Panc1 (cell line): ENCODE measurements at regions not wholly inside any gene's neighbourhood (a gene's known extent, or its start where the extent isn't known, plus 50 kb on each side); places are given as distances from the start of the nearest gene placed in this dataset.

Experiments used
- ATAC-seq: fragments of 200-7000 bp; cut with Tn5 transposase; 2 replicates; pipeline ENCODE4 v1.9.1; 2020; ENCODE audit warnings: mild to moderate bottlenecking, moderate library complexity
- BruUV-seq: library from RNA; stranded (reverse); fragments of 400-500 nt; replicated peaks from 2 replicates; lab custom pipeline; 2021; lab: Mats Ljungman, UMichigan
- CTCF ChIA-PET: fragments of 300-600 bp; sonication (Branson Sonifier 250); formaldehyde crosslinking; loops from one replicate; lab custom pipeline; 2022; ENCODE audit warnings: antibody characterized with exemption; lab: Charles Lee
- POLR2A ChIA-PET: fragments of 300-600 bp; sonication (Branson Sonifier 250); formaldehyde crosslinking; loops from one replicate; lab custom pipeline; 2022; ENCODE audit warnings: antibody characterized with exemption; lab: Charles Lee
- DNase-seq: peaks from one replicate; pipeline ENCODE4 v3.0.0-alpha.2; 2010; ENCODE audit warnings: low read depth, low spot score
- H3K27ac ChIP-seq: 2 replicates; pipeline ENCODE4 v1.5.1; 2011; ENCODE audit warnings: mild to moderate bottlenecking, low read length, inconsistent platforms
- H3K27me3 ChIP-seq: fragments of 200-500 bp; sonication (Bioruptor generic); 2 replicates; pipeline ENCODE4 v1.6.0; 2014; ENCODE audit warnings: low read length, inconsistent platforms; ENCODE audit not compliant: control insufficient read depth, insufficient read depth
- H3K36me3 ChIP-seq: fragments of 200-500 bp; sonication (Bioruptor generic); 2 replicates; pipeline ENCODE4 v1.5.1; 2014; ENCODE audit warnings: inconsistent platforms, mild to moderate bottlenecking, low read length, moderate library complexity; ENCODE audit not compliant: control insufficient read depth, insufficient read depth
- H3K4me1 ChIP-seq: 2 replicates; pipeline ENCODE4 v1.5.1; 2011; ENCODE audit warnings: inconsistent platforms, mild to moderate bottlenecking, low read length, moderate library complexity; ENCODE audit not compliant: control insufficient read depth, insufficient read depth
- H3K4me3 ChIP-seq, 2 experiments: 2 replicates each; pipeline ENCODE4 v1.5.1; 2011 to 2012; ENCODE audit warnings: low read depth in 2 of 2, low read length in 2 of 2, mild to moderate bottlenecking in 2 of 2, inconsistent platforms in 1 of 2, moderate library complexity in 1 of 2
- H3K9me3 ChIP-seq: fragments of 200-500 bp; sonication (Bioruptor generic); 2 replicates; pipeline ENCODE4 v1.5.1; 2014; ENCODE audit warnings: low read depth, mild to moderate bottlenecking, inconsistent platforms, low read length, moderate library complexity; ENCODE audit not compliant: control insufficient read depth, insufficient read depth
- POLR2AphosphoS5 ChIP-seq: IDR thresholded peaks from 2 replicates; pipeline ENCODE4 v1.6.1; 2012; ENCODE audit warnings: mild to moderate bottlenecking, low read depth, low read length, moderate library complexity
- SIN3A ChIP-seq: IDR thresholded peaks from 2 replicates; pipeline ENCODE4 v1.6.1; 2012; ENCODE audit warnings: low read depth, mild to moderate bottlenecking, low read length, moderate library complexity, borderline replicate concordance; ENCODE audit not compliant: insufficient read depth
- TCF7L2 ChIP-seq: IDR thresholded peaks from 2 replicates; pipeline ENCODE4 v1.6.1; 2011; ENCODE audit warnings: mild to moderate bottlenecking, low read depth, low read length, inconsistent platforms
- in situ Hi-C: cut with HindIII; loops from 2 replicates; pipeline ENCODE4 v1.10.0; 2016; ENCODE audit warnings: low sequenced_read_pairs, low pct_unique_long_range_greater_than_20kb
- intact Hi-C: fragments of 100-400 bp; cut with micrococcal nuclease; formaldehyde crosslinking; loops from one replicate; pipeline ENCODE4 v1.10.0; 2022; ENCODE audit not compliant: unreplicated experiment
- TF ChIP-seq, protein P1 (sequence below): fragments of 450-650 bp; IDR thresholded peaks from 2 replicates; pipeline ENCODE4 v1.5.1; 2017; ENCODE audit warnings: mild to moderate bottlenecking
- TF ChIP-seq, protein P2 (sequence below), 2 experiments: IDR thresholded peaks; 2 replicates each; pipeline ENCODE4 v1.6.1; 2011 to 2012; ENCODE audit warnings: low read depth in 2 of 2, control low read depth in 1 of 2, low read length in 1 of 2, mild to moderate bottlenecking in 1 of 2, moderate library complexity in 1 of 2; ENCODE audit not compliant: insufficient read depth in 1 of 2

DNA sequence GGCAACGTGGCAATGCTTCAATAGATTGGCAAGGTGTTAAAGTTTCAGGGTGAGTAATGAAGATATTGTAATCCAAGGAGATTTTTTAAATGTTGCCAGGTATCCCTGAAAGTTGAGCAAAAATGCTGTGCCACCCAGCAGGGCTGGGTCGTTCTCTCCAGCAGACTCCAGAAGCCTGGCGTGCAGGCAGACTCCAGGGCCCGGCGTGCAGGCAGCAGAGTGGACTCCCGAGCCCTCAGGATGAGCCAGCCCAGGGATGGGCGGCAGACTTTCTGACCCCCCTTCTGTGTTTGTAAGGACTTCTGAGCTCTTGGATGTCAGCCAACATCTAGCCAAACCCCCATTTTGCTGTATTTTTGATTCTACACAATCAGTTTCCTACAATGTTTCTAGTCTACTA is 289.1 kb downstream of the ZNF516 start:
- Histone ChIP-seq H3K27me3 (peaks cover 24% of the 10 kb centered on the region), H3K27ac (no peak overlapping the region), H3K4me1 (no peaks in the 10 kb centered on the region), H3K4me3 (no peak overlapping the region), H3K36me3 (no peaks in the 10 kb centered on the region), H3K9me3 (no peaks in the 10 kb centered on the region)
- ChIA-PET POLR2A (no interaction called here), CTCF (no interaction called here)
- intact Hi-C loops (no loop called here), in situ Hi-C loops (no loop called here)
- DNase-seq = no peak
- BruUV-seq = no TSS peak
- TF ChIP-seq, protein P1, sequence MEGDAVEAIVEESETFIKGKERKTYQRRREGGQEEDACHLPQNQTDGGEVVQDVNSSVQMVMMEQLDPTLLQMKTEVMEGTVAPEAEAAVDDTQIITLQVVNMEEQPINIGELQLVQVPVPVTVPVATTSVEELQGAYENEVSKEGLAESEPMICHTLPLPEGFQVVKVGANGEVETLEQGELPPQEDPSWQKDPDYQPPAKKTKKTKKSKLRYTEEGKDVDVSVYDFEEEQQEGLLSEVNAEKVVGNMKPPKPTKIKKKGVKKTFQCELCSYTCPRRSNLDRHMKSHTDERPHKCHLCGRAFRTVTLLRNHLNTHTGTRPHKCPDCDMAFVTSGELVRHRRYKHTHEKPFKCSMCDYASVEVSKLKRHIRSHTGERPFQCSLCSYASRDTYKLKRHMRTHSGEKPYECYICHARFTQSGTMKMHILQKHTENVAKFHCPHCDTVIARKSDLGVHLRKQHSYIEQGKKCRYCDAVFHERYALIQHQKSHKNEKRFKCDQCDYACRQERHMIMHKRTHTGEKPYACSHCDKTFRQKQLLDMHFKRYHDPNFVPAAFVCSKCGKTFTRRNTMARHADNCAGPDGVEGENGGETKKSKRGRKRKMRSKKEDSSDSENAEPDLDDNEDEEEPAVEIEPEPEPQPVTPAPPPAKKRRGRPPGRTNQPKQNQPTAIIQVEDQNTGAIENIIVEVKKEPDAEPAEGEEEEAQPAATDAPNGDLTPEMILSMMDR = no peak
- TF ChIP-seq SIN3A = no peak
- no peak for TF ChIP-seq TCF7L2
- TF ChIP-seq, protein P2, sequence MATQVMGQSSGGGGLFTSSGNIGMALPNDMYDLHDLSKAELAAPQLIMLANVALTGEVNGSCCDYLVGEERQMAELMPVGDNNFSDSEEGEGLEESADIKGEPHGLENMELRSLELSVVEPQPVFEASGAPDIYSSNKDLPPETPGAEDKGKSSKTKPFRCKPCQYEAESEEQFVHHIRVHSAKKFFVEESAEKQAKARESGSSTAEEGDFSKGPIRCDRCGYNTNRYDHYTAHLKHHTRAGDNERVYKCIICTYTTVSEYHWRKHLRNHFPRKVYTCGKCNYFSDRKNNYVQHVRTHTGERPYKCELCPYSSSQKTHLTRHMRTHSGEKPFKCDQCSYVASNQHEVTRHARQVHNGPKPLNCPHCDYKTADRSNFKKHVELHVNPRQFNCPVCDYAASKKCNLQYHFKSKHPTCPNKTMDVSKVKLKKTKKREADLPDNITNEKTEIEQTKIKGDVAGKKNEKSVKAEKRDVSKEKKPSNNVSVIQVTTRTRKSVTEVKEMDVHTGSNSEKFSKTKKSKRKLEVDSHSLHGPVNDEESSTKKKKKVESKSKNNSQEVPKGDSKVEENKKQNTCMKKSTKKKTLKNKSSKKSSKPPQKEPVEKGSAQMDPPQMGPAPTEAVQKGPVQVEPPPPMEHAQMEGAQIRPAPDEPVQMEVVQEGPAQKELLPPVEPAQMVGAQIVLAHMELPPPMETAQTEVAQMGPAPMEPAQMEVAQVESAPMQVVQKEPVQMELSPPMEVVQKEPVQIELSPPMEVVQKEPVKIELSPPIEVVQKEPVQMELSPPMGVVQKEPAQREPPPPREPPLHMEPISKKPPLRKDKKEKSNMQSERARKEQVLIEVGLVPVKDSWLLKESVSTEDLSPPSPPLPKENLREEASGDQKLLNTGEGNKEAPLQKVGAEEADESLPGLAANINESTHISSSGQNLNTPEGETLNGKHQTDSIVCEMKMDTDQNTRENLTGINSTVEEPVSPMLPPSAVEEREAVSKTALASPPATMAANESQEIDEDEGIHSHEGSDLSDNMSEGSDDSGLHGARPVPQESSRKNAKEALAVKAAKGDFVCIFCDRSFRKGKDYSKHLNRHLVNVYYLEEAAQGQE (IDR thresholded peaks at IDR 0.05; ENCODE audit: insufficient read depth in 1 of 2, low read depth in 2 of 2, low read length in 1 of 2) = no peak
- TF ChIP-seq POLR2AphosphoS5 = no peak
- ATAC-seq = no peak

GRCh38 chr18:76203552-76203951 is 291.5 kb downstream of the ZNF516 start:
- CTCF ChIA-PET = no interaction called here
- TF ChIP-seq POLR2AphosphoS5 (no peak), SIN3A (no peak), TCF7L2 (no peak)
- TF ChIP-seq, protein P1 = no peak
- TF ChIP-seq, protein P2 (IDR thresholded peaks at IDR 0.05; ENCODE audit: insufficient read depth in 1 of 2, low read depth in 2 of 2, low read length in 1 of 2) = no peak
- Histone ChIP-seq H3K36me3 (no peaks in the 10 kb centered on the region), H3K9me3 (no peaks in the 10 kb centered on the region), H3K4me1 (no peaks in the 10 kb centered on the region), H3K27ac (no peak overlapping the region), H3K4me3 (no peak overlapping the region), H3K27me3 (peaks cover 16% of the 10 kb centered on the region)
- DNase-seq (no peak), ATAC-seq (no peak)
- no TSS peak for BruUV-seq
- in situ Hi-C loops (no loop called here), intact Hi-C loops (no loop called here)
- POLR2A ChIA-PET = no interaction called here
